CD4-positive, alpha-beta T cell treated with Interleukin-1 beta for 1 hour (primary cell): ENCODE measurements at regions not wholly inside any gene's neighbourhood (a gene's known extent, or its start where the extent isn't known, plus 50 kb on each side); places are given as distances from the start of the nearest gene placed in this dataset.
"Not testable (repeated sequence)": the region's sequence is repeated elsewhere in the genome, so short reads cannot be mapped to it uniquely, and the experiment has no call there.

Experiments used
- DNase-seq, 2 donors: peaks; one replicate each; pipeline ENCODE4 v3.0.0-alpha.2; 2020 to 2022

DNA sequence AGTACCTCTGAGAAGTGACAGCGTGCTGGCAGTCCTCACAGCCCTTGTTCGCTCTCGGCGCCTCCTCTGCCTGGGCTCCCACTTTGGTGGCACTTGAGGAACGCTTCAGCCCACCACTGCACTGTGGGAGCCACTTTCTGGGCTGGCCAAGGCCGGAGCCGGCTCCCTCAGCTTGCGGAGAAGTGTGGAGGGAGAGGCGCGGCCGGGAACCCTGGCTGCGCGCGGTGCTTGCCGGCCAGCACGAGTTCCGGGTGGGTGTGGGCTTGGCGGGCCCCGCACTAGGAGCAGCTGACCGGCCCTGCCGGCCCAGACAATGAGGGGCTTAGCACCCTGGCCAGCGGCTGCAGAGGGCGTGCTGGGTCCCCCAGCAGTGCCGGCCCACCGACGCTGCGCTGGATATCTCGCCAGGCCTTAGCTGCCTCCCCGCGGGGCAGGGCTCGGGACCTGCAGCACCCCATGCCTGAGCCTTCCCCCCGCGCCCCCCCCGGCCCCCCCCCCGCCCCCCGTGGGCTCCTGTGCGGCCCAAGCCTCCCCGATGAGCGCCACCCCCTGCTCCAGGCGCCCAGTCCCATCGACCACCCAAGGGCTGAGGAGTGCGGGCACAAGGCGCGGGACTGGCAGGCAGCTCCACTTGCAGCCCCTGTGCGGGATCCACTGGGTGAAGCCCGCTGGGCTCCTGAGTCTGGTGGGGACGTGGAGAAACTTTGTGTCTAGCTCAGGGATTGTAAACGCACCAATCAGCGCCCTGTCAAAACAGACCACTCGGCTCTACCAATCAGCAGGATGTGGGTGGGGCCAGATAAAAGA, 847.7 kb upstream of the CDH6 start:
- not testable (repeated sequence) for DNase-seq

DNA sequence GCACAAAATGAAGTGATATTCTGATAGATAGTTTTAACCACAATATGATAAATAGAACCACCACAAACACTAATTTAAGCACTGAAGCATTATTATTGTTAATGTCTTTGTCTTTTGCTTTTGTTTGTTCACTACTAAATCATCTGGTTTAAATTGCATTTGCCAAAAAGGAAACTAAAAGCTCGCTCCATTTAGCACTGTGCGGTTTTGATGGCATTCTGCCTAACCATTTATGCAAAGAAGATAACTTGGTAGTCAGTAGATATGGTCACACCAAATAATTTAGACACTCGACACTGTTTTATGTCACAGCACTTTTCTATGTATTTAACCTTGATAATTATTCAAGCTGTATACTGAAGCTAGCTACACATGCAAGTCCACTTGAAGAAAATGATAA, 849.8 kb upstream of the CDH6 start:
- no peak for DNase-seq

DNA sequence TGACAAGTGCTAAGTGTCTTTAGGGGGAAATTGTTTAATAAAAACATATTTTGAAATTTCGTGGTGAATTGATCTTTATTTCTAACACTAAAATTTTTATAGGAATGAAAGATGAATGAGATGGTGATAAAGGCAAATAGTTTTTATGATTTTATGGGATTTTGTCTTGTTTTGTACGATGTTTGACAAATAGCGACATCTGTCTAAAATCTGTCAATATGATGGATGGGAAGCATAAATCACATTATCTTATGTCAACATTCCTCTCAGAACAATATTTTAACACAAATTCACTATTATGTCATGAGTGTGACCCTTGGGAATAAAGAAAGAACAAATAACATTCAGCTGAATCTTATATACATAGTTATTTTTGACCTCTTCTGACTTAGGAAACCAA, 852.0 kb upstream of the CDH6 start:
- DNase-seq, result no peak

DNA sequence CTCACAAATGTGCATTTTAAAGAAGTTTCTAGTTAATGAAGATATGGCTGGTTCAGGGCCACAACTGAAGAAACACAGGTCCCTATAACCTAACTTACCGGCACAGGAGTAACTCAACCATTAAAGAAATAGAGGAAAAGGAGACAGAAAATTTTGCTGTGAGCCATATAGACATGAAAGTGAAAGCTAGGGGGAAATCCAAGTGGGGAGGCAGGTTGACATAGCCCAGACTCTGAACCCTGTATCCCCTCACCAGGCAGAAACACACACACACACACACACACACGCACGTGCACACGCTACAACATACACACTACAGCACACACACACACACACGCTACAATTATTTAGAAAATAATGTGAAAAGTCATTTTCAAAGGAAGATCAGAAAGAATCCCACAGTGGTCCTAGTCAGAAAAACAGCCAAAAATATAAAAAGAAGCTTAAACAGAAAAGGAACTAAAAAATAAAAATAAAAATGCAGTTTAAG, 856.4 kb upstream of the CDH6 start:
- DNase-seq, result no peak

DNA sequence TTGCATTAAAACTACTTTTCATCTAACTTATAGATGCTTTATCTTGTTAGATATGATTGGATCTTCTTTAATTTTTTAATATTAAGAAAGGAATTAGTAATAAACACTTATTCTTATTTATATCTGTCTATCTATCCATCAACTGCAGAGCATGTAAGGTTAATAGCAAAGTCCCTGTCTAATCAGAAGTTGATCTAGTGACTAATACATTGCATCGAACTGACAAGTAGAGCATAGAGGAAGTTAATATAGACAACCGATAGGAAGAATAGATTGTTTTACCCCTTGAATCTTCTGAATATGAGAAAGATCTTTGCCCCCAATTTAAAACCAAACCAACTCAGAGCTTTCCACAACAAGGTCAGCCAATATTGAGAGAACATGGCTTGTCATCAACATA, 862.0 kb upstream of the CDH6 start:
- no peak for DNase-seq

DNA sequence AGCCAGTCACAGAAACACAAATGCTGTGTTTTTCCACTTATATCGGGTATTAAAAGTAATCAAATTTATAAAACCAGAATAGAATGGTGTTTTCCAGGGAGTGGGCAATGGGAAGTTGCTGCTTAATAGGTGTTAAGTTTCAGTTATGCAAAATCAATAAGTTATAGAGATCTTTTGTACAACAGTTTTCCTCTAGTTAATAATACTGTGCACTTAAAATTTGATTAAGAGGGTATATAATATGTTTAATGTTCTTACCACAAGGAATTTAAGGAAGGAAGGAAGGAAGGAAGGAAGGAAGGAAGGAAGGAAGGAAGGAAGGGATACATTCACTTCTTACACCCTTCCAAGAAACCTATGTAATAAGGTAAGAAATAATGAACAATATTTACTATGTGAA, 867.7 kb upstream of the CDH6 start:
- no peak for DNase-seq

DNA sequence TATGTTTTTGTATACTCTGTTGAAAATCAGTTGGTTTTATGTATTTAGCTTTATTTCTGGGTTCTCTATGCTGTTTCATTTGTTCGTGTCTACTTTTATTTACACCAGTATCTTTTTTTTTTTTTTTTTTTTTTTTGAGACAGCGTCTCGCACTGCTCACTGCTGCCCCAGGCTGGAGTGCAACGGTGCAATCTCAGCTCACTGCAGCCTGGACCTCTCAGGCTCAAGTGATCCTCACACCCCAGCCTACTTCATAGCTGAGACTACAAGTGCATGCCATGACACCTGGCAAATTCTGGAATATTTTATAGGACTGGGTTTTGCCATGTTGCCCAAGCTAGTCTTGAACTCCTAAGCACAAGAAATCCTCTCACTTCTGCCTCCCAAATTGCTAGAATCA, 869.4 kb upstream of the CDH6 start:
- DNase-seq, result no peak

DNA sequence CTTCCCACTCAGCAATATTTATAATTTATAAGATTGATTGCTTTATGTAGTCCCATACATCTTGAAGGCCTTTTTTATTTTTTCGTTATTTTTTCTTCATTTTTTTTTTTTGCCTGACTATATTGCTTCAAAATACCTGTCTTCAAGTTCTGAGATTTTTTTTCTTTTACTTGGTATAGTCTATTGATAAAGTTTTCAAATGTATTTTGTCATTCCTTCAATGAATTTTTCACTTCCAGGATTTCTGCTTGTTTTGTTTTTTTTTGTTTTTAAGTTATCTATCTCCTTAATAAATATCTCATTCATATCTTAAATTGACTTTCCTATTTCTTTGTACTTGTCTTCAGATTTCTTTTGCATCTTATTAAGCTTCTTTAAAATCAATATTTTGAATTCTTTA, 905.6 kb upstream of the CDH6 start:
- no peak for DNase-seq

DNA sequence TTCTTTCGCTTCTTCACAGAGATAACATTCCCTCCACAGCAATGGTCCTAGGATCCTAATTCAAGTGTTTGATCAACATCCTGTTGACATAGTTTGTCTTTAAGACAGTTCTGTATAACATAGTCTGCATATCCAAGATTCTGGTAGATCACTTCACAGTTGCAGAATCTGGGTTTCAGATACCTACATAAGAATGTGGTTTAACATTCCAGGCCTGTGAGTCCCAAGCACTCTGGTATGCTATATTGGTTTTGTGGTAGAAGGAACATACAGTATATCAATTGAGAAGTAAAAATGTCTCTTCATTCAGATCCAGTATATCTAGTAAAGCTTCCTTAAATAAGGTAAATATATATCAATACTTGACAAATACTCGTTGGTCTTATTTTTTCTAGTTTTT, 914.2 kb upstream of the CDH6 start:
- no peak for DNase-seq

DNA sequence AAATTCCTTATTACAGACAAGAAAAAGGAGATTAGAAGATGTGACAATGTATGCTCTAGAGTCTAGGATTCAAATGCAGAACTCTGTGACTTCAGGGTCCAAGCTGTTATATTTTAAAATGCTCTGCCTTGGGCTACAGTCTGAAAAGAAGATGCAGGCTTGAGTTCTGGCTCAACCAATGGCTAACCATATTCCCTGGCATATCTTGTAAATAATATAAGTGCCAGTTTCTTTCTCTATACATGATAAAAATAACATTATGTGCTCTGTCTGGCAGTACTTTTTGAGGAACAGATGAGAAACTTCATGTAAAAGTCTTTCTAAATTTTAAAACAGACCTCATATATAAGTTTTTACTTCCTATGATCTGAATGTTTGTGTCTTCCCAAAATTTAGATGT, 926.5 kb upstream of the CDH6 start:
- no peak for DNase-seq

DNA sequence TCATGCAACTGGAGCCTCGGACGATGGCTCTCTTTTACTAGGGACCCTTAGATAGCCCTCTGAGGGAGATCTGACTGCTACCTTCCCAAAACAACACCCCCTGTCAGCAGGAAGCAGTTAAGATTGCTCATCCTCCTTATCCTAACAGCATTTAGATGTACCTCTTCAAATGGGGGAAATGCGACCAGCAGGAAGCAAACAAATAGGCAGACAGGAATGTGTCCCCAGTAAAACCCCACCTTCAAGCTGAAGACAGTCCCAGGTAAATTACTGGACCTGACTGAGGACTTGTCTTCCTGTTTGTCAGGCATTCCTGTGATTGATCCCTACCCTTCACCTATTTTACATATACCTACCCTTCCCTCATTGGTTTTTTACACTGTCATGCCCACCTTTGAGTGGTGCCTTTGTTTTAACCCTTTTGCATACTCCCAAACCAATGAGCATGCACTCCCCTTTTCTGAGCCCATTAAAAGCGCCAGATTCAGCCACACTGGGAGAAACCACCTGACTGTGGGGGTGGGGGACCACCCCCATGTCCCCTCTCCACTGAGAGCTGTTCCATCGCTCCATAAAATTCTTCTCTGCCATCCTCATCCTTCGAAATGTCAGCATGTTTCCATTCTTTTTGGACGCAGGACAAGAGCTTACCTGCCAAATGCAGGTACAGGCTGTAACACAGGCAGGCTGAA, 954.0 kb upstream of the CDH6 start:
- DNase-seq, result no peak

DNA sequence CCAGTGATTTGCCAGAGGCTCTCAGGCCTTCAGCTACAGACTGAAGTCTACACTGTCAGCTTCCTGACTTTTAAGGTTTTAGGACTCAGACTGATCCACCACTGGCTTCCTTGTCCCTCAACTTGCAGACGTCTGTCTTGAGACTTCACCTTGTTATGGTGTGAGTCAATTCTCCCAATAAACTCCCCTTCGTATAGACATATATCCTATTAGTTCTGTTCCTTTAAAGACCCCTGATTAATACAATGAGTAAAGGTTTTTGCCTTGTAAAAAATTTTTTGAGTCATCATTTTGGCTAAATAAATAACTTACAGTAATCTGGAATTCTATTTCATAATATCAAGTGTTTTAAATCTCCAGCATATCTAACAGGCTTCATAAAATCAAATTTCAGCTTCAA, 956.3 kb upstream of the CDH6 start:
- no peak for DNase-seq

DNA sequence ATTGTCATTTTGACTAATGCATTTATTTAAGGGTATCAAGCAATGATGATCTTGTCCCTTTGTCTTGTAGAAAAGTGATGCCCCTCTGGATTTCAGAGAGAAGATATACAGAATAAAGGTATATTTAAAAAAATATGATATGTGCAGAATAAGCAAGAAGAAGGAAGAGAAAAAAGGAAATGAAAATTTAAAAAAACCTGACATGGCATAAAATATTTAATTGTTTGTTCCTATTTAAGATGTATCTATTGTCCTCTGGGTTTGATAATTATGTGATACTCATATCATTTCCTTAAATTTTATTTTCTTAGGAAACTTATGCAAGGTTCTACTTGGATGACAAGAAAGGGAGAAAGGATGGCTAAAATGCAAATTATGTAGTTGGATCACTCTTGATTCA, 983.7 kb upstream of the CDH6 start:
- no peak for DNase-seq

DNA sequence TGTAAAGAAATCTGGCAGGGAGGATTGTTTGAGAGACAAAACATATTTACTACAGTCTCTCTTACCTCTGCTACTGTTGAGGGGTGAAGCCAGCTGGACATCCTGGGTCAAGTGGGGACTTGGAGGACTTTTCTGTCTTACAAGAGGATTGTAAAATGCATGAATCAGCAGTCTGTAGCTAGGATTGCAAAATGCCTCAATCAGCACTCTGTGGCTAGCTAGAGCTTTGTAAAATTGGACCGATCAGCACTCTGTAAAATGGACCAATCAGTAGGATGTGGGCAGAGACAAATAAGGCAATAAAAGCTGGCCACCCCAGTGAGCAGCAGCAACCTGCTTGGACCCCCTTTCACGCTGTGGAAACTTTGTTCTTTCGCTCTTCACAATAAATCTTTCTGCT, 995.8 kb upstream of the CDH6 start:
- DNase-seq, result no peak

DNA sequence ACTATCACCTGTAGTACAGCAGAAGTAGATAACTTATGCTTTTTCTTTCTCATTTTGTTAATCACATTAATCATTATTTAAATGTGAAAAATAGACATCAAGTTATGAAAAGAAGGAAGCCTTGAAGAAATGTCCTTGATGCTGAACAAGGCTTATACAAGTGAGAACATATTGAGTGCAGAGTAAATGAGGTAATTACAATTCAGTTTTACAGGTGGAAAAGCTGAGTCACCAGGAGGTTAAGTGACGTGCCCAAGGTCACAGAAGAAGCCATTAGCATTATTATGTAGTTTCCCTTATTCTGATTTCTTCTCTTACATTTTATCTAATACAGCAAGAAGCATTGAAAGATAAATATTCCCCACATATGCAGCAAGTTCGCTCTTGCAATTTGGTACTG, 998.5 kb upstream of the CDH6 start:
- DNase-seq, result no peak

DNA sequence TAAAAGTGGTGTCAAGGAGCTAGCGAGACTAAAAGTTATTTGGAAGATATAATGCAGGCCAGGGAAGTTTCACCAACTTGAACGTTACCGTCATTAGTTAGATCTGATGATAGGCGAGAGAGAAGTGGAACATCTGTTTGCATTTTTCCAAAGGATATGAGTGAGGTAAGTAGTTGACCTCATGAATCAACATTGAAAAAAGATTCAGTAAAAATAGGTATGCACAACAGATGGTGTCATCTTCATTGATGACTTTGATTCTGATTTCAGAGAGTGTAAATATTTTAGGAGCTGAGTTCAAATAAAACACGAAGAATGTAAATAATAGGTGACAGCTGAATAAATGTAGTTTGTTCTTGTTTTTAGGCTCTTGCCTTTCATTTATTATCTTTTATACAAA, 998.9 kb upstream of the CDH6 start:
- DNase-seq, result no peak

DNA sequence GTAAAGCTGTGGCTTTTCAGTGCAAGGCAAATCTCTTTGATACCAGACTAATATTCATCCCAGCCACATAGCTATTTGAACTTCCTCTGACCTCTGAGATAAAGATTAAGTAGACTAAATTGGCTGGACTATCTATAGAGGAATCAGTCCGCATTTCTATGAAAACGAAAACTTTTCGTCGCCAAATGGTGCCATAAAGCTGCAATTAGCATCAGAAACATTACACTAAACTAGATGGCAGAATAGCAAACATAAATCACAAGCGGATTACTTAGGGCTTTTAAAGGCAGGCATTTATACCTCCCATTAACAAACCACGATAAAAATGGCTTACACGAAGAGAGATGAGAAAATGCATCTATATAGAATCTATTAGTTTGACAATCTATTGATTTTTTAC, 1009.7 kb upstream of the CDH6 start:
- no peak for DNase-seq

DNA sequence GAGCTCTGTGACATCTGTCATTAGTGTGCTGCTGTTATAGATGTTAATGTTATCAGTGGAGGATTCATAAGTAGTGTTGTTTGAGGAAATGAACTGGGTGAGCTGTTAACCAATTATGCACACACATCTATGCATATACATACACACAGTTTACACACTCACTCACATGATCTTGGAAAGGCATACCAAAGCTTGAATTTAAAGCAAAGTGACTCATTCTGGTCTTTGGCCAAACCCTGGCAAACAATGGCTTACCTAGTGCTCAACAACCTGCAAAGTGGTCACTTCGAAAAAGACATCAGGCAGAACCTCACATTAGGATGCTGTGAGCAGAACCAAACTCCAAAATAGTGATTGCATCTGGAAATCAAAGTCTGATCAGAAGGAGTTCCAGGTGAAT, 1037.3 kb upstream of the CDH6 start:
- no peak for DNase-seq

DNA sequence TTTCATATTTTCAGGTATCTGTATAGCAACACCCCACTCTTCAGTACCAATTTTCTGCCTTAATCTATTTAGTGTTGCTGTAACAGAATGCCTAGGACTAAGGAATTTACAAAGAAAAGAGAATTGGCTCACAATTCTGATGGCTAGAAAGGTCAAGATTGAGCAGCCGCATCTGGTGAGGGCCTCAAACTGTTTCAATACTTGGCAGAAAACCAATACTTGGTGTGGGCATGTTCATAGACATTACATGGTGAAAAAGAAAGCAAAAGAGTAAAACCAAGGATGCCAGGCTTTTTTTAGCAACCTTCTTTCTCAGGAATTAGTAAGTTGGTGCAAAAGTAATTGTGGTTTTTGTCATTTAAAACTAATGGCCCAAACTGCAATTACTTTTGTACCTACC, 1041.1 kb upstream of the CDH6 start:
- DNase-seq, result no peak

DNA sequence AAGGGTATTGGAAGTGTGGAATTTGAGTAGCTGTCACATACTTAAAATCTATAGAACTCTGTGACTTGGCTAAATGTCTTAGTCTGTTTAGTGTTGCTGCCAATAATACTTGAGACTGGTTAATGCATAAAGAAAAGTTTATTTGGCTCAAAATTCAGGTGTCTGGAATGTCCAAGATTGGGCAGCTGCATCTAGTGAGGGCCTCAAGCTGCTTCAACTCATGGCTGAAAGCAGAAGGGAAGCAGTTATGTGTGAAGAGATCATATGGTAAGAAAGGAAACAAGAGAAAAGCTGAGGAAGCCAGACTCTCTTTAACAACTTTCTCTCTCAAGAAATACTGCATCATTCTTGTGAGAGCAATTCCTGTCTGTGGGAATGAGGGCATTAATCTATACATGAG, 1043.3 kb upstream of the CDH6 start:
- DNase-seq, result no peak

DNA sequence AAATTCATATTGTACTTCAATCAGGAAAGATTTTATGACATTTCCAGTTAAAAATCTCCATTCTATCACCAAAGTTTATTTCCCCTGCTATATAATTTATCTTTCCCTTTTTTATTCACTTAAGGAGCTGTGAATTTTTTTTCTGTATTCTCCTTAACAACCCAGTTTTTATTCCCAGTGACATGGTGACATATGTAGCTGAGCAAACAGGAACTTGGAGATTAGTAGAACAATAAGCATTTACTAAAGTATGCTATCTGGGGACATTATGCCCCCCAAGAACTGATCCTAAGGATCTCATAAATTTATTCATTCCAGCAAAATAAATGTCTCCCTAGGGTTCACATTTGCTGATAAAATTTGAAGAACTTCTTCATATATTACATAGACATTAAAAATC, 1044.0 kb upstream of the CDH6 start:
- no peak for DNase-seq

DNA sequence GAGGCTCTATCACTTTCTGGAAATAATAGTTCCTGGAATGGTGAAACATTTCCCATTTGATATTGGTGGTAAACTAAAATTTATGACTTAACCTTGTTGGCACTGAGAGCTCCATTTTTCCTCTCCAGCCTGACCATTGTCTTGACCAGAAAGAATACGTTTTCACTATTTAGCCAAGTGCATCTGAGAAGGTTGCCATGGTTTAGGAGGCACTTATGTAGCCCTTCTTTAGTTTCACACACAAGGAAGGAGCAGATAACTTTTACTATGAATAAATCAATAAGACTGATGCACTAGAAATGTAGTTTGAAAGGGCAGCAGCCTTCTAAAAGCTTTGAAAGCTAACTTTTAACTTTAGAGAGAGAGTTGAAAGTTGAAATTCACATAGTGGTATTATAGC, 1045.5 kb upstream of the CDH6 start:
- no peak for DNase-seq

DNA sequence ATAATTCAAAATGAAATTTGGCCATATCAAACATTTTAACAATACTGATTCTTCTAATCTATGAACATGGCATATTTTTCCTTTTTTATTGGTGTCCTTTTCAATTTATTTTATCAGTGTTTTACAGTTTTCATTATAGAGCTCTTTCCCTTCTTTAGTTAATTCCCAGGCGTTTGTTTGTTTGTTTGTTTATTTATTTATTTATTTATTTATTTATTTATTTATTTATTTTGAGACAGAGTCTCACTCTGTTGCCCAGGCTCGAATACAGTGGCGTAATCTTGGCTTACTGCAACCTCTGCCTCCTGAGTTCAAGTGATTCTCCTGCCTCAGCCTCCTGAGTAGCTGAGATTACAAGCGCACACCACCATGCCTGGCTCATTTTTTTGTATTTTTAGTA, 1049.4 kb upstream of the CDH6 start:
- DNase-seq, result not testable (repeated sequence)

DNA sequence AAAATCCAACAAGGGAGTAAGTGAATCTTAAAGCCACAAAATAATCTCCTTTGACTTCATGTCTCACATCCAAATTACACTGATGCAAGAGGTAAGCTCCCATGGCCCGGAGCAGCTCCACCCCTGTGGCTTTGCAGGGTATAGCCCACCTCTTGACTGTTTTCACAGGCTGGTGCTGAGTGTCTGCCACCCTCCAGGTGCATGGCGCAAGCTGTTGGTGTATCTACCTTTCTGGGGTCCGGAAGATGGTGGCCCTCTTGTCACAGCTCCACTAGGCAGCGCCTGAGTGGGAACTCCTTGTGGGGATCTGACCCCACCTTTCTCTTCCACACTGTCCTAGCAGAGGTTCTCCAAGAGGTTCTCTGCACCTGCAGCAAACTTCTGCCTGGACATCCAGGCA, 1051.1 kb upstream of the CDH6 start:
- DNase-seq, result no peak

DNA sequence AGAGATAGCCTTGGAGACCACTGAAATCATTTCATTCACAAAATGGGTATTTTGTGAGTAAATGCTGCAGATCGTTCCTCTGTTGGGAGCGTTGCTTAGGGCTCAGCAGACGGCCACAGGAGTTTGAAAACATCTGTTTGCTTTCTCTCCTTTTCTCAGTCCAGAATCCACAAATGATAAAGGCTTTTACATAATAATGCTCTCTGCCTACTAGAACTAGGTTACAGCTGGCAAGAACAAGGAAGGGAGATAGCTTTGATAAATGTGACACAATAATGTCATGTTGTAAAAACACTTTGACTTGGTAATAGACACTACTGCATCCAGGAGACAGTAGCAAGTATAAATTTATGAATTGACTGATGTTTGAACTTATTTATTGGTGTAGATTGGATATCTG, 1072.4 kb upstream of the CDH6 start:
- DNase-seq, result no peak
